HG02973 (cell line): ENCODE measurements at regions not wholly inside any gene's neighbourhood (a gene's known extent, or its start where the extent isn't known, plus 50 kb on each side); places are given as distances from the start of the nearest gene placed in this dataset.
"Not testable (repeated sequence)": the region's sequence is repeated elsewhere in the genome, so short reads cannot be mapped to it uniquely, and the experiment has no call there.

Experiments used
- ATAC-seq: cut with Tn5 transposase; IDR thresholded peaks from one replicate; pipeline ENCODE4 v1.9.1; 2021; ENCODE audit warnings: moderate library complexity; ENCODE audit not compliant: unreplicated experiment

DNA sequence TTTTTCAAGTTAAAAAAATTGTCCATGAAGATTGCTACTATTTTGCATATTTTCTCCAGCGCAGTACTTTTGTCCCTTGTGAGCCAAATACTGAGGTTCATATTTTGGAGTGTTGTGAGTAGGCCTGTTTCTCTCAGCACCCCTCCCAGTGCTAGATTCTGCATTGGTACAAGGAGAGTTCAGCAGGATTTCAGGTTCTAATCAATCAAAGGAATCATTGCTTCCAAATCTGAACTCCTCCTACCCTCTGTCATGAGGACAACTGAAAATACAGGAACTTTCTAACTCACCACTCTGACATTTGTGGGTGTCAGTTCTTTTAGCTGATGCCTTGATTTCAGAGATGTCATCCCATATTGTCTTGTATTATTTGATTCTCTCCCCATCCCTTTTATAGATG lies 299.9 kb downstream of the FZD1 start:
- no peak for ATAC-seq

DNA sequence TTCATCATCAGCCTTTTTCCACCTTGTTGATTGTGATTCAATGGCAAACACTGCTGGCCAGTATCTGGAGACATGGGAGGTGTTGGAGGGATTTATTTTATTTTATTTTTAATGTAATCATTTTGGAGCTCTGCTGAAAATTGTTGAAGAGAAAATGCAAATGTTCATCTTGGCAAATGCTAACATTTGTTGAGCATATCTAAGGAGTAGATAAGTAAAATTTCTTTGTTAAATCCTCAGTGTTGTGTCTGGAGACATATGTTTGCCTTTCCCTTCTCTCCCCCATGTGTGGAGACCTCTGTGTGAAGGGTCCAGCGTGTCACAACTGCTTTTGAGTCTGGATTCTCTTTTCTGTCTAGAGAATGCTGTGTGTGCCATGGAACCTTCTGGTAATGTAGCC lies 300.3 kb downstream of the FZD1 start:
- ATAC-seq, result no peak

DNA sequence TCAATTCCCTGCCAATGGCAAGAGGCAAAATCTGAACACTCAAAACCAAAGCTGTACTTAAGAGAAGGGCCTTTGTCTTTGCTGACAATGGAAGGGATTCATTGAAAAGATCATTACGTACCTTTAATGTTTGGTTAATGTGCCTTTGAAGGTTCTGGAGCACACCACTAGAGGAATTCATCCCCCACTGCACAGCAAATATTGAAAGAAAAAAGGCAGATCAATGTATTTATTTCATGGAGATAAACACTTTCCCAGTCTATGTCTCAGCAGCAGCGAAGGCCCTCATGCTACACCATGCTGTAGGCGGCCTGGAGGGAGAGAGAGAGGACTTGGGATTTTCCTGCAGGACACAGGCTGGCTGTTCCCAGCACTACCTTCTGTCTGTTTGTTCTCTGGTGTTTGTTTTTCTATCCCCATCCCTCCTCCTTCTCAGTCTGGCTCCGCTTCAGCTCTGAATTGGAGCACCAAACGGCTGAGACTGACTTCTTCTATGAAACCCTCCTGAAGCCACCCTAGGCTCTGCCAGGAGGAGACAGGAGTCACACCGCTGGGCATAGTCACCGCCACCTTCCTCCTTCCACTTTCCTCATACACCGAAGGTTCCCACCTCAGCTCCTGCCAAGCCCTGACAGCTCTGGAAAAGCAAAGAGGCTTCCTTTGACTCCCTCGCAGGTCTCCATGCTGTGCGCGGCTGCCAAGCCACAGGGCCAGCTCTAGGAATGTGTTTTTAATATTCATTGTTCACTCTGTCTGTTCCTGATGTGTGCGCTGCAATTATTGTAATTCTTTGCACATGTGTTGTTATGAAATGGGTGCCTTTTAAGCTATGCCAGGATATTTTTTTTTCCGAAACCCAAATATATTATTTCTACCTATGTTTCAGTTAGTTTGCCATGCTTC lies 301.5 kb downstream of the FZD1 start:
- no peak for ATAC-seq

DNA sequence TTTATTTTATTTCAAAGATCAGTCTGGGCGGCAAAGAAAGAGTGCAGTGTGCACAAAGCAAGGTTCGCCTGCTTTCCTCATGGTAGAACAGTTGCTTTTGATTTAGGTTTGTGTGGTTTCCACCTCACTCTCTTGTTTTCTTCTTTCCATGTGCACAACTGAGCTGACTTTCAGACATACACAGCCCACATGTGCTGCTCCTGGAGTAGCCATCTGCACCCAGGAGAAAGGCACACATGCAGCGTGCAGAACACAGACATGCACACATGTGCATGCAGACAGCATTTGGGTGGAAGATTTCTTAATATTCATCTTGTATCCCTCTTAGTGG lies 302.1 kb downstream of the FZD1 start:
- ATAC-seq, result no peak

DNA sequence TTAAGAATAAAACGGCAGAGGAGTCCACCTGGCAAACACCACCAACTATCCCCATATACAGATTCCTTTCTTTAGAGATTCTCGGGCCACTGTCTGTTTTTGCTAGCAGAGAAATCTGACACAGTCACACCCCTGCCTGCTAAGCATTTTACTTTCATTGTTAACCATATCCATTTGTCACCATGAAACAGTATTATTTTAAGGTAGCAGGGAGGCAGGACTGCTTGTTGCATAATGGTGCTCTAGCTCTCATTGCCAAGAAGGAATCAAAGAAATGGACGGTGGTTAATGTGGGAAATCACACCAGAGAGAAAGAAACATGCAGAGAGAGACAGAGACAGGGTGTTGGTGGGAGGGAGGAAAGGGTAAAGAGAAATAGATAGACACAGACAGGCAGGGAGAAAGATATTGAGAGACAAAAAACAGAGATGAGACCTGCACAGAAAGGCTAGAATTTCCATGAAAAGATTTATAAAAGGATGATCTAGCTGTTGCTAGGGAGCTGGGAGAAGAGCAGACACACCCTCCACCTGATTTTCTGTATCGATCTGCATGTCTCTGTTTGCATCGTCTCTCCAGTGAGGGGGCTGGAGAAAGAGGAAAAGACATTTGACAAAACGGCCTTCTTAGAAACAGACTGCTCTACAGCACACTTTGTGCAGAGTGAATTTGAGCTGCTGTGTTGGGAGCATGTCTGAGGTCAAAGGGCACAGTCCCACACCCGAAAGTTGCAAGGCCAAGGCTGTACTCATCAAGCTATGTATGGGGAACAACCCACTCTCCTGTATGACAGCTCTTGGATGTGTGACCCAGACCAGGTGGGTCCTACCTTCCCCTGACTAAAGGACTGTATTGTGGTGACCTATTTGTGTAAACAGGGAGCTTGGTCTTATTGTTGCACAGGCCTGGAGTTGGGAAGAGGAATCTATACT lies 303.1 kb downstream of the FZD1 start:
- ATAC-seq, result no peak

DNA sequence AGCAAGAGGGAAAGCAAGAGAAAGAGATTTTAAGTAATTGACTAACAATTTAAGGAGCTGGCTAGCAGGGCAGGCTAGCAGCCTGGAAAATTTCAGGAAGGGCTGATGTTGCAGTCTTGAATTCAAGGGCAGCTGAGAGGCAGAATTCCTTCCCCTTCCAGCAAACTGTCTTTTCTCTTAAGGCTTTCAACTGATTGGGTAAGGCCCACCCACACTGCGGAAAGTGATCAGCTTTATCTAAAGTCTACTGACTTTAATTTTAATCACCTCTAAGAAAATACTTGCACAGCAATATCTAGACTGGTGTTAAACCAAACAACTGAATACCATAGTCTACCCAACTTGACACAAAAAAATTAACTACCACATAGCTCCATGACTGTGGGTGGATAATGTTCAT lies 303.9 kb downstream of the FZD1 start:
- ATAC-seq, result no peak

DNA sequence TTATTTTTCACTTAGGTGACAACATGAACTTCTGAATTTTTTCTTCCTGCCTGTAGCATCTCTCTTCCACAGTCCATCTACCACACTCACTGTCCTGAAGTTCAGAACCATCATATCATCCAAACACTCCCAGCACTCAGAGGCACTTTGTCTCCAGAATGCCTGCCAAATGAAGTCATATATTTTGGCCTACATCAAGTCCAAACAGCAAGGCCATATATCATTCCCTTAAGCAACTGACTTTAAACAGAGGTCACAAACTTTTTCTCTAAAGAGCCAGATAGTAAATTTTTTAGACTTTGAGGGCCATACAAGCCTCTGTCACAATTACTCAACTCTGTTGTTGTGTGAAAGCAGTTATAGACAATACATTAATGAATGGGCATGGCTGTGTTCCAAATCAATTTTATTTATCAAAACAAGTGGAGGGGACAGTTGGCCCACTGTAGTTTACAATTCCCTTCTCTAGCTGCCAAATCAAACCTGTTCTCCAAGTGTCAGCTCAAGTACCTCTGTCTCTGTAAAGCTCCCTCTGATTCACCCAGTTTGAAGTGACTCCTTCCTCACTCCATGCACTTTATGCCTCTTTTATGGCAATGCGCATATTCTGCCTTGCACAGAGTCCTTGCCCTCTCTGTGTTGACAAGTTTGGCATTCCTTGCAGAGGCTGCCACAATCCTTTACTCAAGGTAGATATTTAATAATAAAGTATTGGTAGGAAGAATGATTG lies 305.7 kb downstream of the FZD1 start:
- ATAC-seq, result no peak

DNA sequence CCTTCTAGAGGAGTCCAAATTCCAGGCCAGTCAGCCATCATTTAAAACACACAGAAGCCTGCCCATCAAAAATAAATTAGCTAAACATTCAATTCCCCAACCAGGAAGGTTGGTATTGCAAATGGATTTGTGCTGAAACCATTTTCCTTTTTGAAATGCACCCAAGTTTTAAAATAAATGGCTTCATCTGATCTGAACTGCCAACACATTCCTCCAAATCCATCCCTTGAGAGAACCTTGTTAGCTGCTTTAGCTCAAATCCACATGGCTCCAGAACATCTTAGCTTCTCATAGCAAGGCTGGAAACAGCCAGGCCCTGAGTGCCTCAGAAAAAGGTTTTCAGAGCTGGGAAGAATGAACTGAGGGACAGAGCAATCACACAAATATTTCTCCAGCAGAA lies 306.3 kb downstream of the FZD1 start:
- no peak for ATAC-seq

DNA sequence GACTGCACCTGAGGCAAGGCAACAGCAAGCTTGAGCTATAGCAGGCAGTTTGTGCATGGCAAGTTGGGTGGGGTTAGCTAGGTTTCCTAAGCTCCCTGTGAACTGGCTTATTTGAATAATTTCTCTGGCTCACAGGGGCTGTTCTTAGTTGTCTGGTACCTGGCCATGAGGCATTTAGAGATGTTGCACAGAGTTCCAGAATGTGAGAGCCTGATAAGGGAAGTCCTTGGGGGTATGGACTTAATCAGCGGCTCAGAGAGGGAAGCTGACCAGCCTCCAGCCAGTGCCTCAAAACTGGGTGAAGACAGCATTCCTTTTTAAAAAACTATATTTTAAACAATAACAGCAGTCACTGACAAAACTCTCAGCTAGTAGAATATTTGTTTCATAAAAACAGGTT lies 307.4 kb downstream of the FZD1 start:
- no peak for ATAC-seq

DNA sequence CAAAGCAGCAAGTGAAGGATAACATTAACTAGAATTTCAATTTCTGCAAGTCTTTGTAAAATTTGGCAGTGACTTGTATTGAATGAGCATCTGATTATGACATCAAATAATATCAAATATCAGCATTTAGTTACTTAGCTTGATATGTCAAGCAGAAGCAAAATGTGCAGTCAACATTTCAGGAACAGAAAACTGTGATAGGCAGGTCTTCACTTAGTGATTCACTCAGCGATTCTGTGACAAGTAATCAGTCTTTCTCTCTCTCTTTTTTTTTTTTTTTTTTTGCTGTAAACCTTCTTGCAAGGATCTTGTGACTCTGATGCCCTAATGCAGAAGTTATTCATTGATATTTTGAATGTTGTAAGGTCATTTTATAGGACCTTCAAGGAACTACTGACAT lies 307.1 kb downstream of the MTERF1 start:
- no peak for ATAC-seq

DNA sequence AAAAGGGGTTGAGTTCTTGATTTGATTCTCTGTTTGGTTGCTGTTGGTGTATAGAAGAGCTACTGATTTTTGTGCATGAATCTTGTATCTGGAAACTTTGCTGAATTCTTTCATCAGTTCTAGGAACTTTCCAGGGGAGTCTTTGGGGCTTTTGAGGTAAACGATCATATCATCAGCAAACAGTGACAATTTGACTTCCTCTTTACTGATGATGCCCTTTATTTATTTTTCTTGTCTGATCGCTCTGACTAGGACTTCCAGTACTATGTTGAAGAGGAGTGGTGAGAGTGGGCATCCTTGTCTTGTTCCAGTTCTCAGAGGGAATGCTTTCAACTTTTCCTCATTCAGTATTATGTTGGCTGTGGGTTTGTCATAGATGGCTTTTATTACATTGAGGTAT lies 304.0 kb downstream of the MTERF1 start:
- not testable (repeated sequence) for ATAC-seq

DNA sequence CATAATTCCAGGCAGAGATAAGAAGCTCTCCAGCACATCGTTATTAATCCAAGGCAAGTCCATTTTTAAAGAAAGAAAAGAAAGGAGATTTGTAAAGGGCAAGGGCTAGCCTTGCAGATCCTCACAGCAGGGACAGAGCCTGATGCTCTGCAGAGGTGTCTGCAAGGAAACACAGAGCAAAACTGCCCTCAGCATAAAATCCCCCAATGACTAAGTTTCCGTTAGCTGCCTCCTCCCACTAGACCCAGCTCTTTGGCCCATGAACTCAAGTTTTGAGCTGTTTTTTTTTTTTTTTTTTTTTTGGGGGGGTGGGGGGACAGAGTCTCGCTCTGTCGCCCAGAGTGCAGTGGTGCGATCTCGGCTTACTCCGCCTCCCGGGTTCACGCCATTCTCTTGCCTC lies 300.7 kb downstream of the MTERF1 start:
- no peak for ATAC-seq

DNA sequence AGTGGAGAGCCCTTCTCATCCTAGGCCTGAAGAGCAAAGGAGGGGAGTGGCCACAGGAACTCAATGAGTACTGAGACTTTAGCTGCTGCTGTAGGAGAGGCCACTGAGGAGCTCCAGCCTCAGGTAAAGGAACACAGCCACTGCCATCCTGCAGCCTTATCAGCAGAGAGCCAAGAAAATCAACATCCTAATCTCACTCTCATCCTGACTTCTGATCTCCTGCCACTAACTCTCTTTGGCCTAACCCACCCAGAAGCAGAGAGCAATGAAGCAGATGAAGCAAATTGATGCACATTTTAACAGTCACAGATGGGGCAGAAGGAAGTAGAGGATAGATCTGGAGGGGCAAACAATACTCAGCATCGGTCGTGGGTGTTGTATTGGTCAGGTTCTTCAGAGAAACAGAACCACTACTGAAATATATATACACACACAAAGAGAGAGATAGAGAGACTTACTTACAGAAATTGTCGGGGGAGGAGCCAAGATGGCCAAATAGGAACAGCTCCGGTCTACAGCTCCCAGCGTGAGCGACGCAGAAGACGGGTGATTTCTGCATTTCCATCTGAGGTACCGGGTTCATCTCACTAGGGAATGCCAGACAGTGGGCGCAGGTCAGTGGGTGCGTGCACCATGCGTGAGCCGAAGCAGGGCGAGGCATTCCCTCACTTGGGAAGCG lies 297.6 kb downstream of the MTERF1 start:
- ATAC-seq, result no peak

DNA sequence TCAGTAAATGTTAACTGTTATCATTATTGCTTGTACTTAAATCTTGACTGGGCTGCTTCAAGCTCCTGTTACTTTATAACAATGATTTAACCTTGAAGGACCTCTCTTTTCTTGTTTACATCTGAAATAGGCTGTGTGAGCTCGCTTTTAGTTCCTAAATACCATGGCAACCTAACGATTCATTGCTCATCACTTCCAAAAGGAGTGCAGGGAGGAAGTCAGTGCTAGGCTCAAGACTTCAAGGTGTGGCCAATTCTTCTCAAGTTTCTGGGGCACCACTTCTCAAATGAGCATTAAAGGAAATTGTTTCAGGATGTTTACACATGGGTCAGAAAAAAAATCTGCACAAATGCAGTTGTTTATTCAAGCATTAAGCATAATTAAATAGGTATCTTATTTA lies 284.2 kb downstream of the MTERF1 start:
- ATAC-seq, result no peak

DNA sequence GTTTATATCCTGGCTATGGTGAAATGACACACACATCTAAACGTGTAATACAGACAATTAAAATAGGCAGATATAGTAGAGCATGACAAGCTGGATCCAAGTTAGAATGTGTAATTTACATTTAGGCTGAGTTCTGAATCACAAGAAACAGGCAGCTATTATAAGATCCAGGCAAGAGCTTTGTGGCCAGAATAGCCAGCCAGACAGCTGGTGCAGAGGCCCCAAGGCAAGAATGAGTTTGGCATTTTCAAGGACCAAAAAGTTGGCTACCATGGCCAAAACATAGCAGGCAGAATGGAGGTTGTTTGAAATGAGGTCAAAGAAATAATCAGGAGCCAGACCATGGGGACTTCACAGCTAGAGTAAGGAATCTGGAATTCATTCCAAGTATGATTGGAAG lies 281.7 kb downstream of the MTERF1 start:
- no peak for ATAC-seq

DNA sequence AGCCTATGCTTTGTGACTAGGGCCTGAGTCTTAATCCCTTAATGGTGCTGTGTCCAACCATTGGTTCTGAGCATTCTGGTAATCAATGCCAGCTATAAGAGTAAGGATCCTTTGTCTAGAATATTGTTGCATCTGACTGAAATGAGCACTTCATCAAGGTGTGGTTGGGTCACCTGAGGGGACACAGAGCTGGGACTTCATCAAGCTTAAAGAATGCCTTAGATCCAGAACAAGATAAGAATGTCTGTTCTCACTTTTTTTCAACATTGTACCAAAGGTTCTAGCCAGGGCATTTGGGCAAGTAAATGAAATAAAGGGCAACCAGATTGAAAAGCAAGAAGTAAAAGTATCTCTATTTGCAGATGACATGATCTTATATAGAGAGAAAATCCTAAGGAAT lies 280.4 kb downstream of the MTERF1 start:
- ATAC-seq, result no peak

DNA sequence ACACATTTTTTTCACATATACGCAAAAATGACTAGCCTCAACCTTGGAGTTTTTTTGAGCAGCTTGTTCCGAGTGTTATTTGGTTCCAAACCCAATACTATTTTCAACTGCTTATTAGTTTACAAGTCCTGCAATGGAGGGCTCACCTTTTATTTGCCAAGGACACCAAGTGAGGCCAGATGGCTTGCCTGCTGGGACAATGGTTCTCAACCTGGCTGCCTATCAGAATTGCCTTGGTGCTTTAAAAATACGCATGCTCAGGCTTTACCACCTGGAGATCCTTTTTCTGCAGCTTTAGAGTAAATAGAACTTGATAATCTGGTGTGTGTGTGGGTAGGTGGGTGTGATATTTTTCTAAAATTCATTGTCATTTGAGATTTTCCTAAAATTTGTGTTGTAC lies 276.8 kb downstream of the MTERF1 start:
- no peak for ATAC-seq

DNA sequence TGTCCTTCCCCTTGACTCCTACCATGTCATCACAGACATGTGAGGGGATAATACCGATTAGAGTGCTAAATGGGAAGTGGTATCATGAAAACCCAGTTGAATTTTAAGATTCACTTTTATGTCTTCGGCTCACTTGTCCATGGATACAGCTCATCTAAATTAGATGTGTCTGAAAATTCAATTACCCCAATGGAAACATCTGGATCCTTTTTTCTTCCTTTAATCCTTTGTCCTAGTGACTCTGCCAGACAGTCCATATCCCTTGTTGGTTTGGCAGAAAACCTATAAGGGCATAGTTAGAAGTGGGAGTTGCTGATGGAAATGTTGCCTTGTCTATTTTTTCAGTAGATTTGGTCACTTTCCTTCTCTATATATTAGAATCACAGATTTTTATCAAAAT lies 271.9 kb downstream of the MTERF1 start:
- ATAC-seq, result no peak

DNA sequence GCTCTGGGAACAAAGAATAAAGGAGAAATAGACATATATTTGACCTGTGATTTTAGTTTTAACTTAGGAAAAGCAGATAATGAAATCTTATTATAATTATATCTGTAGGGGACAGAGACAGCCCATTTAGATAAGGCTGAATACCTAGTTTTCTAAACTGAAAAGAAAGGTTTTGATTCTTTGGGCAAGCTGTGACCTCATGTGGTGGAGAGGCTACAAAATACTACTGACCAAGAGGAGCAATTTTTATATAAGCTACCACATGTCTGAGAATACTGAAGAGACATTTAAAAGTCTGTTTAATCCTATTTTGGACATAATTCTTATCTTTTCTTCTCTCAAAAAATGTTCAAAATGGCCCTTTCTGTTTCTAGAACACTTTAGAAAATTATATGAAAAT lies 271.0 kb downstream of the MTERF1 start:
- no peak for ATAC-seq

DNA sequence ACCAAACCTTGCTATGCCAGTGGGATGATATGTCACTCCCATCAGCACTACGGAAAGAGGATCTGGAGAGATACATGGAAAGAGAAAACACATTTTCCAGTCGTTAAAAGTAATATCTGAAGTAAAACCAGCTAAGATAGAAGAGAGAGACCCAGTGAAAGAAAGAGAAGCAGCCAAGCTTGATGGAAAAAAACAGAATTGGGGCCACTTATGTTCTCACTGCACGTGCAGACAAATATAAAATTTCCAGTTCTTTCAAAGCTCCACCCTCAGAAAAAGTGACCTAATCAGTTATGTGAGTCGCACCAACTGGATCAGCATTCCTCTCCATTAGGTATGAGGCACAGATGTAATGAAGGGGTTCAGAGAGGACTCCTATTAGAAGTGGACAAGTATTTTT lies 266.1 kb downstream of the MTERF1 start:
- ATAC-seq, result no peak
